Ovary (tissue), 3 donors: ENCODE measurements at regions not wholly inside any gene's neighbourhood (a gene's known extent, or its start where the extent isn't known, plus 50 kb on each side); places are given as distances from the start of the nearest gene placed in this dataset.

ENCODE experiments used
- CTCF ChIP-seq, 3 donors: fragments of 450-650 bp in 2 of 3; fragments of 200-600 bp in 1 of 3; IDR thresholded peaks; one replicate each; pipeline versions ENCODE4 v1.5.1 to v1.8.0; 2016 to 2022; ENCODE audit warnings: antibody characterized with exemption in 3 of 3, mild to moderate bottlenecking in 1 of 3
- EP300 ChIP-seq: sonication (generic); formaldehyde crosslinking; IDR thresholded peaks from one replicate; pipeline ENCODE4 v1.6.1; 2017; ENCODE audit warnings: antibody characterized with exemption
- POLR2A ChIP-seq: fragments of 450-650 bp; IDR thresholded peaks from one replicate; pipeline ENCODE4 v1.6.1; 2017; ENCODE audit warnings: antibody characterized with exemption, mild to moderate bottlenecking, moderate library complexity
- donor health status: DM: no; HTN: no; CAD: no.

- TF ChIP-seq CTCF (IDR thresholded peaks at IDR 0.05), result no peak
- TF ChIP-seq POLR2A, result no peak
- TF ChIP-seq EP300, result no peak
Observed at GRCh38 chr14:43165651-43166050, 1341.4 kb downstream of the FSCB start.
